GM19193 (cell line): ENCODE measurements at regions not wholly inside any gene's neighbourhood (a gene's known extent, or its start where the extent isn't known, plus 50 kb on each side); places are given as distances from the start of the nearest gene placed in this dataset.

Source experiments
- POLR2A ChIP-seq: IDR thresholded peaks from 4 replicates; pipeline ENCODE4 v1.6.1; 2011; ENCODE audit not compliant: insufficient read depth, insufficient read length; ENCODE audit errors: extremely low read depth

DNA sequence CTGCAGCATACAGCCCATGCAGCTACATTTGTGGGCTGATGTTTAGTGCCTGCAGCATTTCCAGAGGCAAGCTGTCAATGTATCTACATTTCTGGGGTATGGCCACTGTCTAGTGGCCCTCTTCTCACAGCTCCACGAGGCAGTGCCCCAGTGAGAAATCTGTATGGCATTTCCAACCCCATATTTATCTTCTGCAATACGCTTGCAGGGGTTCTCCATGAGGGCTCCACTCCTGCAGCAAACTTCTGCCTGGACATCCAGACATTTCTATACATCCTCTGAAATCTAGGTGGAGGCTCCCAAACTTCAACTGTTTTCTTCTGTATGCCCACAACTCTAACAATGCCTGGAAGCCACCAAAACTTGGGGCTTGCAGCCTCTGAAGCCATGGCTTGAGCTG lies 502.3 kb downstream of the C6orf118 start:
- no peak for TF ChIP-seq POLR2A

GRCh38 chr6:164795056-164795815 lies 514.2 kb downstream of the C6orf118 start:
- no peak for TF ChIP-seq POLR2A

- no peak for TF ChIP-seq POLR2A
These were observed 516.7 kb downstream of the C6orf118 start for GRCh38 chr6:164792666-164793065.

DNA sequence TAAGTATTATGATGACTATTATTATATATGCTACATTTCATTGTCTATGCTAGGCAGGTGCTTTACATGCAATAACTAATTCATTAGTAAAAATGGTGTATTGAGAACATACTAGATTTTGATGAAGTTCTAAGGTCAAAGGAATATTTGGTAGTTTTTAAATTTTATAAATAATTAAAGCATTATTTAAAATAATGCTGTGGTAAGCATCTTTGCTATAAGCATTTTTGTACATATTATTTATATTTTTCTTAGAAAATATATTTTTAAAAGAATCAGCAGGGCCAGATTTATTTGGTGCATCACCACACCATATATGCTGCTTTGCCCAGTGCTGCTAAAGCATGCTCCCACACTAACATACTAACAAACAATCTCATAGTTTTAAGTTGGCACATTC lies 517.9 kb downstream of the C6orf118 start:
- no peak for TF ChIP-seq POLR2A

DNA sequence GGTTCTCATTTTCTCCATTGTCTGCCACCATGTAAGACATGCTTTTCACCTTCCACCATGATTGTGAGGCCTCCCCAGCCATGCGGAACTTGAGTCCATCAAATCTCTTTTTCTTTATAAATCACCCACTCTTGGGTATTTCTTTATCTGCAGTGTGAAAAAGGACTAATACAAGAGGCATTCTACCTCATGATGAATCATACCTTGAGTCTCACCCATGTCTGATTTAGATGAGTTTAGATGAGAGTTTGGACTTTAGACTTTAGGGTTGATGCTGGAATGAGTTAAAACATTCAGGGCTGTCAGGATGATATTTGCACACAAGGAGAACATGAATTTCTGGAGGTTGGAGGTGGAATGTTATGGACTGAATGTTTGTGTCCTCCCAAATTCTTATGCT lies 545.6 kb downstream of the C6orf118 start:
- TF ChIP-seq POLR2A = no peak

- TF ChIP-seq POLR2A = no peak
These were observed 552.0 kb downstream of the C6orf118 start for GRCh38 chr6:164757451-164757850.

- TF ChIP-seq POLR2A = no peak
These were observed 552.7 kb downstream of the C6orf118 start for GRCh38 chr6:164756723-164757122.

DNA sequence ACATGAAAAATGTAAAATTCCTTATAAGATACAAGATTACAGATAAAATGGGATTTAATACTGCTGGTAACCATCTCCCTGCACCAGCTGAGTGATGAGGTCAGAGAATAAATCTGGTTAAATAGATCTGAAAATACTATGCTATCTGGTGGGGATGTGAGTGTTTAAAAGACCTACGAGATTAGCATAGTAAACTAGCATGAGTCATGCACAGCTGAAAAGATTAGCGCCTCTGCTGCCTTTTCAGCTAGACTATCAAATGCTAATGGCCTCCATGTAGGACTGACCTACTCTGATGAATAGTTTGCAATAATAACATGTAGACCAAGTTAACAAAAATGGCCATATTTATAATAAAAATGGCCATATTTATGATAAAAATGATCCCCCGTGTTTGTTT lies 553.3 kb downstream of the C6orf118 start:
- no peak for TF ChIP-seq POLR2A

DNA sequence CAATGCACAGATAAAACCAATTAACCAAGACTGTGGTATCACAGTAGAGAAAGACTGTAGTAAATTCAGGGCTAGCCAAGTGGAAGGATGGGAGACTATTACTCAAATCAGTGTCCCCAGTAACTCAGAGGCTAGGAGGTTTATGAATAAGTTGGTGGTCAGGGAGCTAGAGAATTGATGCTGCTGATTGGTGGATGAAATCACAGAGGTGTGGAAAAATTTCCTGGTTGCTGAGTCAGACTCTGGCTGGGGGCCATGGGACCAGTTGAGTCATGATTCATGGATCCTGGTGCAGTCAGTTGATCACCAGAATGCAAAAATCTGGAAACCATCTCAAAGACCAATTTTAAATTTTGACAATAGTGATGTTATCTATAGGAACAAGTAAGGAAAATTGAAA lies 555.9 kb downstream of the C6orf118 start:
- TF ChIP-seq POLR2A = no peak

- TF ChIP-seq POLR2A = no peak
These were observed 558.0 kb downstream of the C6orf118 start for GRCh38 chr6:164751395-164751794.

GRCh38 chr6:164750128-164750527 lies 559.3 kb downstream of the C6orf118 start:
- no peak for TF ChIP-seq POLR2A

GRCh38 chr6:164749221-164750064 lies 560.0 kb downstream of the C6orf118 start:
- TF ChIP-seq POLR2A = no peak

DNA sequence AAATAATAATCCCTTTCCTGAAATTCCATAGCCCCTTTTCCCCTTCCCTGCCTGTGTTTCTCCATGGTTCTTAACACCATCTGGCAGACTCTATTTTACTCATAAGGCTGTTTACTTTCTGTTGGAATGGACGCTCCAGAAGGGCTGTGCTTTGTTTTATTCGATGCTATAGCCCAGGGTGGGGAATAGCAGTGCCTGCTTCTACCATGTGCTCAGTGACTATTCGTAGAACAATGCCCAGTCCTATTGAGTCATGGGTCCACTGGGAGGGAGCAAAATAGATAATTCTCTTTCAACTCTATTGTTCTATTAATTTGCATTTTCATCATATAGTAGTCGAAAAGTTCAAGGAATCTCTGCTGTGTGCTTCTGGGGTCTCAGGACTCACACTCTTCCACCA lies 565.1 kb downstream of the C6orf118 start:
- no peak for TF ChIP-seq POLR2A

DNA sequence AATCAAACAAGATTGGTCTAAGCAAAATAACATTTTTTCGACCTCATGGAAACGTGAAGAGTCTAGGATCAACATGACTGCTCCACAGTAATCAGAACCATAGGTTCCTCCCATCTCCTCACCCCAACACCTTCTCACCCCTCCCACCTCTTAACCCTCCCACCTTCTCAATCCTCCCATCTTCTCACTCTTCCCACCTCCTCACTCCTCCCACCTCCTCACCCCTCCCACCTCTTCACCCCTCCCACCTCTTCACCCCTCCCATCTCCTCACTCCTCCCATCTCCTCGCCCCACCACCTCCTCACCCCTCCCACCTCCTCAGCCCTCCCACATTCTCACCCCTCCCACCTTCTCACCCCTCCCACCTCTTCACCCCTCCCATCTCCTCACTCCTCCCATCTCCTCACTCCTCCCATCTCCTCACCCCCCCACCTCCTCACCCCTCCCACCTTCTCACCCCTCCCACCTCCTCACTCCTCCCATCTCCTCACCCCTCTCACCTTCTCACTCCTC lies 567.4 kb downstream of the C6orf118 start:
- no peak for TF ChIP-seq POLR2A

- TF ChIP-seq POLR2A = no peak
These were observed 577.9 kb downstream of the C6orf118 start for GRCh38 chr6:164731539-164731938.

GRCh38 chr6:164721460-164721859 lies 587.9 kb downstream of the C6orf118 start:
- TF ChIP-seq POLR2A = no peak
